Right lobe of liver (tissue), 4 donors: ENCODE measurements at regions not wholly inside any gene's neighbourhood (a gene's known extent, or its start where the extent isn't known, plus 50 kb on each side); places are given as distances from the start of the nearest gene placed in this dataset.

Source experiments
- POLR2A ChIP-seq: fragments of 450-650 bp; IDR thresholded peaks from one replicate; pipeline ENCODE4 v1.6.1; 2017; ENCODE audit warnings: antibody characterized with exemption, mild to moderate bottlenecking
- TF ChIP-seq, protein P1 (sequence below), 4 donors: fragments of 200-600 bp in 3 of 4; fragments of 450-650 bp in 1 of 4; IDR thresholded peaks; one replicate each; pipeline versions ENCODE4 v1.5.1 to v1.8.0; 2016 to 2022; ENCODE audit warnings: antibody characterized with exemption in 4 of 4, mild to moderate bottlenecking in 2 of 4
- donor health status: DM: no; HTN: no; CAD: no.
- donor health status: DM: no; HTN: no; CAD: no.
- donor health status: DM: no; HTN: yes; CAD: no.

DNA sequence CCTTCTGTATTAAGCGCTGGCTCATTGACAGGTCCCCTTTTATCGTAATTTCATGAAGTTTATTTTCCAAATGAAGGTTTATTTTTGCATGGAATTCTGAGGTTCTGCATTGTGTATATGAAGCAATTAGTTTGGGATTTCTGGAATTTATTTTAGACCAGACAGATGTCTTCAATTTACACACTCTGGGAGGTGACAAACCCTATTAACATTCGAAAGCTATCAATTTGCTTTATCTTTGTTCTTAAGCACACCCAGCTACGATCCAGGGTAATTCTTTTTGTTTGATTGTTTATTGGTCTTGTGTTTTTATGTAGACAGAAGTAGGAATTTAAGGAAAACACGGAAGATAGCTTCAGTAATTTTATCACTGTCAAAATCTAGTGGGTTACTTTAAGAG is 264.6 kb downstream of the HS3ST3A1 start:
- TF ChIP-seq, protein P1, sequence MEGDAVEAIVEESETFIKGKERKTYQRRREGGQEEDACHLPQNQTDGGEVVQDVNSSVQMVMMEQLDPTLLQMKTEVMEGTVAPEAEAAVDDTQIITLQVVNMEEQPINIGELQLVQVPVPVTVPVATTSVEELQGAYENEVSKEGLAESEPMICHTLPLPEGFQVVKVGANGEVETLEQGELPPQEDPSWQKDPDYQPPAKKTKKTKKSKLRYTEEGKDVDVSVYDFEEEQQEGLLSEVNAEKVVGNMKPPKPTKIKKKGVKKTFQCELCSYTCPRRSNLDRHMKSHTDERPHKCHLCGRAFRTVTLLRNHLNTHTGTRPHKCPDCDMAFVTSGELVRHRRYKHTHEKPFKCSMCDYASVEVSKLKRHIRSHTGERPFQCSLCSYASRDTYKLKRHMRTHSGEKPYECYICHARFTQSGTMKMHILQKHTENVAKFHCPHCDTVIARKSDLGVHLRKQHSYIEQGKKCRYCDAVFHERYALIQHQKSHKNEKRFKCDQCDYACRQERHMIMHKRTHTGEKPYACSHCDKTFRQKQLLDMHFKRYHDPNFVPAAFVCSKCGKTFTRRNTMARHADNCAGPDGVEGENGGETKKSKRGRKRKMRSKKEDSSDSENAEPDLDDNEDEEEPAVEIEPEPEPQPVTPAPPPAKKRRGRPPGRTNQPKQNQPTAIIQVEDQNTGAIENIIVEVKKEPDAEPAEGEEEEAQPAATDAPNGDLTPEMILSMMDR (IDR thresholded peaks at IDR 0.05) = no peak
- TF ChIP-seq POLR2A = no peak
